GM21737 (cell line): ENCODE measurements at regions not wholly inside any gene's neighbourhood (a gene's known extent, or its start where the extent isn't known, plus 50 kb on each side); places are given as distances from the start of the nearest gene placed in this dataset.
"Not testable (repeated sequence)": the region's sequence is repeated elsewhere in the genome, so short reads cannot be mapped to it uniquely, and the experiment has no call there.

Source experiments
- ATAC-seq: cut with Tn5 transposase; IDR thresholded peaks from one replicate; pipeline ENCODE4 v1.9.1; 2021; ENCODE audit warnings: mild to moderate bottlenecking, moderate library complexity; ENCODE audit not compliant: unreplicated experiment

DNA sequence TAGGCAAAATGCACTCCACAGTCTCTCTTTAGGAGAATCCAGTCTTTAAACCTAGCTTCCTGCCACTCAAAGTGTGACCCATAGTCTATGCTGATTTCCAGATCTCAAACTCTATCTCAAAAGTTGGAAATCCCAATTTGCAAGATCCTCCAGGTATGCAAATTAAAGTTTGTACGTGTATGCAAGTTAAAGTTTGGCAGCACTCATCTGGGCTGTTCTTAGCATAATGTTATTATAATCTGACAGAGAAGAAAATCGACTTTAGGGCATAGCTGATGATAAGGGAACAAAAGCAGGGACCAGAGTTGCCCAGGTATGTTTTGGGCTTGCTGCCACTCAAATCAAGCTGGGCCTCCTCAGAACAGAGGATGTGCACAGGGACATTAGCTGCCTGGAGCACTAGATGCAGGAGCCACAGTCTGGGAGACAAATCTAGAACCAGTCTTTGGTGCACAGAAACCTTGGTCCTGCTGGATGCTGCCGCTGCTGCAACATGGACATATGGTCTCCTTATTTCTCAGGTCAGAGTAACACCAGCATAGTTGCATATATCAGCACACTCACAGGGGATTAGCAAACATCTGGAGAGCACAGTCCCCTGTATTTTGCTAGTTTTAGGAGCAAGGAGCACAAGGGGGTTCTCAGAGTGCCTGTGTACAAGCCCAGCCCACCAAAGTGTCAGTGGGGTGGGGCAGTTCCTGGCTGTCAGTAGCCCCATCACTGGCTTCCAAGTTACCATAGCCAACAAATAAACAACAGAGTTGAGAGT, 242.6 kb downstream of the TTC32 start:
- ATAC-seq = no peak

DNA sequence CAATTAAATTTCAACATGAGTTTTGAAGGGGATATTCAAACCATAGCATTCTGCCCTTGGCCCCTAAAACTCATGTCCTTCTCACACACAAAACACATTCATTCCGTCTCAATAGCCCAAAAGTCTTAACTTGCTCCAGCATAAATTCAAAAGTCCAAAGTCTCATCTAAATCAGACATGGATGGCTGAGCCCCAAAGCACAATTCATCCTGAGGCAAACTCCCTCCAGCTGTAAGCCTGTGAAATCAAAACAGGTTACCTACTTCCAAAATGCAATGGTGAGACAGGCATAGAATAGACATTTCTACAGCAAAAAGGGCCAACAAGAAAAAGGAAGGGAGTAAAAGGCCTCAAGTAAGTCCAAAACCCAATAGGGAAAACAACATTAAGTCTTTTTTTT, 245.8 kb downstream of the TTC32 start:
- ATAC-seq = no peak

DNA sequence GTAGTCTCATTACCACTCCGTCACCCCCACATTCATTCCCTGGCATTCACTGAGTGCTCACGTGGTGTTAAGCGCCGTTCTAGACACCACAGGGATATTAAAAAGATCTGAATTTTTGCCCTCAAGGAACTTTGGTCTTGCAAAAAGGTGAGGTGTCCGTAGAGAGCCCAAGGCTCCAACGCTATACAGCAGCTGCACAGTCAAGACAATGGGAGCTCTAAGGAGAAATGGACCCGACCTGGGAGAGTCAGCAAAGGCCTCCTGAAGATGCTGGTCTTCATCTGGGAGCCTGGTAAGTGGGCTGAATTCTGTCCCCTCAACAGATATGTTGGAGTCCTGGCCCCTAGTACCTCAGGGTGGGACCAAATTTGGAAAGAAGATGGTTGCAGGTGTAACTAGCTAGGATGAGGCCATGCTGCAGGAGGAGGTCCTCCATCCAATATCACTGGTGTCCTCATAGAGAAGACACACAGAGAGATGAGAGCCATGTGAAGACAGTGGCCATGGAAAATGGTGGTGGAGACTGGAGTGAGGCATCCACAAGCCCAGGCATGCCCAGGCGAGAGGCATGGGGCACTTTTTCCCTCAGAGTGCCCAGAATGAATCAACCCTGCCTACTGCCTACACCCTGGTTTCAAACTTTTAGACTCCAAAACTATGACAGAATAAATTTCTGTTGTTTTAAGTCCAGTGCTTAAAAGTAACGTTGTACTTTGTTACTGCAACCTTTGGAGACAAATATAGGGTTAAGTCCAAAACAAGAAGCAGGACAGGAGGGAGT, 247.3 kb downstream of the TTC32 start:
- ATAC-seq = no peak

DNA sequence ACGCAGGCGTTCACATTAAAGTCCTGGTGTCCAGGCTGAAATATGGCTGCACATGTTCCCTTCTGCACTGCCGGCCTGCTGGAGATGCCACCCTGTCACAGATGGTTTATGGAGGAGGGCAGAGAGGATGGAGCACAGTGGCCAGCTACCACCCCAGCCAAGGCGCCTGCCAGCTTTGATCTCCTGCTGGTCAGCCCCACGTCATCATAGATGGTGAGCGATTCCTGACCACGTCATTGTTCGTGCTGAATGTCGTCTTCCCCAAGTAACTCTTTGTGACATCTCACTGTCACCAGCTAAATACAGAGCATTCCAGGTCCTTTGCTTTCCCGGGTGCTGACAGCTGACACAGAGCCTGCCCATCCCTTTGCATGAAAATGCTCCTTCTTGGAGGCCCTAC, 248.3 kb downstream of the TTC32 start:
- ATAC-seq = no peak

DNA sequence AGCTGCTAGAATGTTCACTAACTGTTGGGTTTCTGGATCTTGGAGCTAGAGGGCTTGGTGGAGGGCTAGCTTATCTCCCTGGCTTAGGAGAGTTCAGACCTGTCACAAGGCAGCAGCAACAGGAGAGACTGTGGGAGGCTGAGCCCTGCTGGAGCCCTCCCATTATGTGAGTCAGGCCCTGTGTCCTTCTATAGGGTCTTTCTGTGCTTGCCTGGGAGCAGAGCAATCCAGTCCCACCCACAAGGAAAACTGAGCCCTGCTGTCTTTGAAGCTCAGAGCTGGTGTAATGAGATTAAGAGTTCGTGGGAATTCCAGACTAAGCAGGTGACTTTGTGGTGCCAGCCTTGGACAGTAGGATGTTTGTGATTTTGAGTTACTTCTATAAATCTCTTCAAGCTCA, 249.0 kb downstream of the TTC32 start:
- ATAC-seq = no peak

DNA sequence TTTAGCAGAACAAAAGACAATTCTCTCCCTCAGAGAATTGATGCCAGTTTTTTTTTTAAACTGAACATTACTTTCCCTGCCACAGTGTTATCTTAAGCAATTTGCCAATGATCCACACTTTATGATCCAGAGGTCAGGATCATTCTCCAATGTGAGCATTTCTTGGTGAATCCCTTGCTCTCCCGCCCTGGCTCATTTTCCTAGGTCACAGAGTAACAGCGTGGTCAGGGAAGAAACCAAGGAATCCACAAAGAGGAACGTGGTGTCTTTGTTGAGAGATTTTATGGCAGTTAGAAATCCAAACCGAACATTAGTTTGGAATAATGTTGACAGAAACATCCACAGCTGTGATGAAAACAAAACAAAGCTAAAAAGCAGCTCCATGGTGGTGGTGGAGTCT, 250.3 kb downstream of the TTC32 start:
- no peak for ATAC-seq

DNA sequence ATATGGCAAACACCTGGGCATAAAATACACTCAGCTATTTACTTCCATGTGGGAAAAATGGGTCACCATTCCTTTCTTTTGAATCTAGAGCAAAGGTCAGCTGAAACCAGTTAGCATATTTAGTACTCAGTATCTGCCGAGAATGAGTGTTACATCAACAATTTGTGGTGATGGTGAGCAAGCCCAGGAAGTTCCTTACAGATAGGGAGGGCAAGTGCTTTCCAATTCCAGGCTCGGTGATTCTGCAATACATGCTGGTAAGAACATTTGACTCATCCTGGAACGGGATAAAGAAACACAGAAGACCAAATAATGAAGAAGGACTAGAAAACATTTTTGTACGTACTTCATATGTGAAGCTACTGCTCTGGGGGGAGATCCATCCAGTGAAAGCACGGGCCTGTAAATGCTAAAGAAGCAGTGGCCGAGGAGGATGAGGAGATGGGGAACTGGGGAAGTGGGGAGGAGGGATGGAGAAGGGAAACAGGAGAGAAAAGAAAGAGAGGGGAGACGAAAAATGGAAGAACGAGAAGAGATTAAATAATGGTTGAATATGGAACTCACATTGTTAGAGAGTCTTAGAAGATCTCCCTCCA, 251.9 kb downstream of the TTC32 start:
- ATAC-seq = no peak

DNA sequence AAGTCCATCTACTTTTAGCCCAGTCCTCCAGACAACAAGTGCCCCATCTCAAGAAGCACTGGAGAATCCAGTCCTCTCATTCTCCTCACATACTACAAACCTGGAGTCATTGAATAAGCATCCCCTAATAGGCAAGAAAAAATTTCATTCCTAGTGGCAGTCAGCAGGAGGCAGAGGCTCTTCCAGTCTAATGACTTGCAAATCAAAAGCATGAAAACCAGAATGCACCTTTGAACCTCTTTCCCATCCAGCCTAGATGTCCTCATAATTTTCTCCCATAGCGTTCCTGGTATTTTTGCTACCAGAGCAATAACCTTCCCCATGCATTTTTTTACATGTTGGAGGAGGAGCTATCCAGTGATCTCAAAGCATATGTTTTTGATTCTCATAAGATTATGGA, 252.6 kb downstream of the TTC32 start:
- no peak for ATAC-seq

DNA sequence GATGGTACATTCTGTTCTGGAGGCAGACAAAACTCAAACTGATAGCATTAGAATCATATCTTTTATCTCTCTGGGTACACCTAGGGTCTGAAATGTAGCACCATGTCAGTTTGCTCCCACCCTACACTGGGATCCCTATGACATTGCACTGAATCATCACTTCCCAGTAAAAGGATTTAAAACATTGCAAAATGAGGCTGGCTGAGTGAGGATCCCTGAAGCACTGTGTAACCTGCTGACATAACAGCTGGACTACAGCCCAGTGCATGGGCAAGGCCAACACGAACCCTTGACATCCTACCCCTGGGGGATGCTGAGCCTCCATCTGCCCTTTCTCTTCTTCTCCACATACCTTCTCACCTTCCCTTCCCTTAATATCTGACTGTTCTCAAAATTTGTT, 253.2 kb downstream of the TTC32 start:
- no peak for ATAC-seq

DNA sequence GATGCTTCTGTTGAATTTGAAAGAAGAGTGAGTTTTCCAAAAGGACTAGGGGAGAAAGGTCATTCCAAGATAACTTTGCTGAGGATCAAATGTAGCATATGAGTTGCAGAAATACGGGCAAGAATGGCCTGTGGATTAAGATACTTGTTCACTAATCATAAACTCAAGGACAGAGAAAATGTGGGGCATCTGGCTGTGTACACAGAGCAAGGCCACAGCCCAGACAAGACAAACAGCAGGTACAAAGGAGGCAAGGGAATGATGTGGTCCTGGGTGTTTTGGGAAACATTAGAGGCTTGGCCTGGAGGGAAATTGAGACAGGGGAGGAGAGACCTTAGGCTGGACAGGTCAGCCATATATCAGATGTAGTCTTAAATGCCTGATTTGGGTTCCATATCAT, 254.8 kb downstream of the TTC32 start:
- no peak for ATAC-seq

DNA sequence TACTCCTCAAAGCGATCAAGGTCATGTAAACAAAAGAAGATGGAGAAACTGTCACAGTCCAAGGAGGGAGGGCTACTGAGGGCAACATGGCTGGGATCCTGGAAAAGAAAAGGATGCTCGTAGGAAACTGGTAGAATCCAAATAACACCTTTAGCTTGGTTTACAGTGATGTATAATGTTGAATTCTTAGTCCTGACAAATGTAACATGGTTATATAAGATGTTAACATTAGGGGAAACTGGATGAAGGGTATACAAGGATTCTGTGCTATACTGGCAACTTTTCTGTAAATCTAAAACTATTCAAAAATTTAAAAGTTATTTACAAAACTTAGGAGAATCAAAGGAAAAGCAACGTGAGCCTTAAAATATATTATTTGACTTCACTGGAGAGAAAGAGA, 257.0 kb downstream of the TTC32 start:
- no peak for ATAC-seq

DNA sequence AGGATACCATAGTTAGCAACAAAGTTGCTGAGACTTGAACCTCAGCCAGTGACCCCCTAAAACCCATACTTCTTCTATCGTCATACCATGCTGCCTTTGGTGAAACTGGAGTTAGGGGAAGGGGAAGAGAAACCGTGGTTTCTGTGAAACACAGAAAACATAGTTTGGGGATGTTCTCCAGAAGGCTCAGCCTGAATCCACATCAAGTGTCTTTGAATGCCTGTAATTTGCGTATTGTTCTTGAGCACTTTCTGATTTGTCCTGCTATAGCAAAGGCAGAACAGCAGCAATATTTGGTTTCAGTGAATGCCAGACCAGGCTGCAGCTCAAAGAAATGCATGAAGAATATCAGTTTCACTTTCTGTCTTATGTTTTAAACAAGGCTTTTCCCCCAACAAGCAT, 258.7 kb downstream of the TTC32 start:
- peak; percentile 83 for ATAC-seq

DNA sequence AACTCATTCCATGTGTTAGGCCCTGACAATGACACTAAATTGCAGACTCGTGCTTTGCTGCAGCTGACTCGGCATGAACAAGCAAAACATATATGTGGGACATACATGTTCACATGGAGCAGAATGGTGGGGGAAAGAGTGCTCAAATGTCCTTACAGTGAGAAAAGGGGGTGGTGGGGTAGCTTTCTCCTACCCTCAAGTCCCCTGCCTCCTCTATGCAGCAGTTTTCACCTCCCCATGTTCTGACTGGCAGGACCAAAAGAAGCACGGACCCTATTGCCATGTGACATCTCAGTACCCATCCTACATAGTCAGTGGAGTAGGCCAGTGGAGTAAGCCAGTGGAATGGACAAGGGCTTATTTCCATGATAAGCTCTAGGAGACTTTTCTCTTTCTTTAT, 259.3 kb downstream of the TTC32 start:
- no peak for ATAC-seq

DNA sequence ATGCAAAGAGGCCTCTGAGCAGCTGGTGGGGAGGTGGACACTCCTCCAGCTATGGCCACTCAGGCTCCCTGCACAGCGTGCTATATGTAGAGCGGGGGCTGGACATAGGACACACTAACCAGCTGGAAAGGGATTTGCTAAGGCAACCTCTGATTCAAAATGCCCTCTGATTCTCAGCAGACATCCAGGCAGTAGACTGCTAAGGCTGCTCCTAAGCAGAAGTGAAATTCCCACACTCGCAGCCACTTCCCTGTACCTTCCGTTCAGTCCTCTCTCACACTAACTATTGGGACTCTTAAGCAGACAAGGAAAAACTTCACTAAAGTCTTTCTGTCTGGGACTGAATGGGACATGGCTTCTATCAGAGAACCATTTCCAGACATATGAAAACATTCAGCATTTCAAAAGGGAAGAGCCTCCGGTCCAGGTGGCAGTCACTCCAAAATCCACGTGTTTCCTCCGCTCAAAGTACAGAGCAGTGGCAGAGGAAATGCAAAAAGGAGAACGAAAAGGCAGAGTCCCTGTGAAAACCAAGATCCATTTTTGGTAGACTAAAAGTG, 265.8 kb downstream of the TTC32 start:
- no peak for ATAC-seq

DNA sequence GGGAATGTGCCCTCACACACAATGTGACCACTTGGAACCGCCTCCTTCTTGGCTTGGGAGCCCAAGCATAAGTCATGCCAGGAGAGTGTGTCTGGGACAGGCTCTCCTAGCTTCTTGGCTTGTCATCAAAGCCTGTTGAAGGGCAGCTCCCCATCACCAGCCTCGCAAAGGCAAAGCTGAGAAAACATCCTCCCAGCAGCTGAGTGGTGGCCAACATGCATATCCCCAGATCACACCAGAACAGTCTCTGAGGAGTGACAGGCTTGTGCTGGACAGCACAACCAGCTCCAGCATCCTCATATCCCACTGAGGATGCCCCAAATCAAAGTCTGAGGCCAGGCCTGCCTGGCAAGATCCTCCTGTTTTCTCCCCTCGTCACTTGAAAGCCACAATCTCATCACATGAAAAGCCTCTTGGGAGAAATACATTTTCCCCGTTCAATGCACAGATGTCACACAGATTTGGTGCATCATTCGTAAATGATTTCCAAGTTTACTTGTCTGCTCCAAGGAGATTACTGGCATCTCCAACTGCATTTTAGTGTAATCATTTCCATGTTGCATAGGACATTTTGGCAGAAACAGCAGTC, 269.3 kb downstream of the TTC32 start:
- ATAC-seq = no peak

DNA sequence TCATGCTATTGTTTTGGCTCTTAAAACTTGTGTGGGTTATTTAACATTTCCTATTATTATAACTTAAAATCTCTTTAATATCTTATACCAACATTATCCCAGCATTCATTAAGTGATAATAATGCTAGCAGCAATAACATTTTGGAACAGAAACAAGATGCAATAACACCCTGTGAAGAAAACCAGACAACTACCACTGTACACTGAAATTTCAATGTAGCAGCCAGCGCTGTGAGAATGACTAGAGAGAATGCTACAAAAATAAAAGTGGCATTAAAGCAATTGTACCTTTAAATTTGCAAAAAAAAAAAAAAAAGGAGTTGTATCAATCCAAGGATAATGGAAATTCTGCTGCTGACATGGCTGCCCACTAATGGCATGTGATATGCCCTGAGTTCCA, 269.9 kb downstream of the TTC32 start:
- ATAC-seq = no peak

DNA sequence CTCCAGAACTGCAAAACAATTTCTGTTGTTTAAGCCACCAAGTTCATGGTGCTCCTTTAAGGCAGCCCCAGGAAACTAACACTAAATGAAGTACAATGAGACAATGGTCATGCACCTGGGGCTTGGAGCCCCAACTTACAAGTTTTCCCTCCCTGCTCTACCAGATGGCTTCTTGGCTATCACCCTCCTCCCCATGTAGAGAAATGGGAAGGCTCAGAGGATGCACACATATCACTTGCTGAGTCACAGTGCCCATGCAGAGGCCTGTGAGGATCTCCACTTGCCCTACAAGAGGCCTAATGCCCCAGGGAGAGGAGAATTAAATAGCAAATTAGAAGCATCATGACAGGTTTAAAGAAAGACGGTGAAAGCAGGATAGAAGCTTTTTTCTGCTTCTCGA, 270.9 kb downstream of the TTC32 start:
- ATAC-seq = no peak

DNA sequence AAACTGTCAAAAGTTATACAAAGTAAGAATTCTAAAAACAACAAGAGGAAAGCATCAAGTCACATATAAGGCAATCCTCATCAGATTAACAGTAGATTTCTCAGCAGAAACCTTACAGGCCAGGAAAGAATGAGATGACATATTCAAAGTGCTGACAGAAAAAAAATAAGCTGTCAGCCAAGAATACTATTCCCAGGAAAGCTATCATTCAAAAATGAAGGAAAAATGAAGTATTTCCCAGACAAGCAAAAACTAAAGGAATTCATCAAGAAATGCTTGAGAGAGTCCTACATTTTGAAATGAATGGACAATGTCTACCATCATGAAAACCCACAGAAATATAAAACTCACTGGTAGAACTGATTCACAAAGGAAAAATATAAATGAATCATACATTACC, 268.9 kb upstream of the OSR1 start:
- ATAC-seq = no peak

DNA sequence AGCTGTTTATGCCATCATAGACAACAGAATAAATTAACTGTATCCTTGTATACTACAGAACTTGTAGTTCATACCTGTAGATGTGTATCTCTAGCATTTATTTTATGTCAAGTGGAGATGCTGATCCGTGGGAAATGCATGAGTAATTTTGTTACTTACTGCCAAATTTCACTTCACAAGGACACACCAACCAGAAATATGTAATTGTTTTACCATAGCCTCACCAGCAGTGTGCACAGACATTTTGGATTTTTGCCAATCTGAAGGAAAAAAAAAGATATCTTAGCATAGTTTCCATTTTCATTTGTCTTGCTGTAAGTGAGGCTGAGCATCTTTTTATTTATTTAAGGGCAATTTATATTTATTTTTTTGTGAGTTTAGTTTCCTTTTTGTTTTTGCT, 265.1 kb upstream of the OSR1 start:
- no peak for ATAC-seq

DNA sequence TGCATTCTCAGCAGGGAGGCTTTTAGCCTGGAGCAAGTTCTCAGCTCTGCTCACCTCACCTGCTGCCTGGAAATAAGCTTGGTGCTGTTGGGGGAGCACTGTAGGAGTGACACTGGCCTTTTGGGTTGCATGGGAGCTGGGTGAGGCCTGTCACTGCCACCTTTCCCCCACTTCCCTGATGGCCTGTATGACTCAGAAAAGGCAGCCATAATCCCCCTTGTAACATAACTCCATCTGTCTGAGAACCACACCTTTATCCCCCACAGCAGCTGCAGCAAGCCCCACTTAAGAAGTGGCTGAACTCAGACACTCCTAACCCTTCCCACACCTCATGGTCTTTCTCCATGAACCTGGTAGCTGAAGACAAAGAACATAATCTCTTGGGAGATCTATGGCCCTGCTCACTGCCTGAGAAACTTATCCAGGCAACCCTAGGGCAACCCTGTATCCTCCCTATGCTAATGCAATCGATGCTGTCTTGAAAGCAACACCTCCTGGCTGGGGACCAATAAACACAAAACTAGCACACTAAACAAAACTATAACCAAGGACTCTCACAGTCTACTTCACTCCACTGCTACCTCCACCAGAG, 258.9 kb upstream of the OSR1 start:
- no peak for ATAC-seq

DNA sequence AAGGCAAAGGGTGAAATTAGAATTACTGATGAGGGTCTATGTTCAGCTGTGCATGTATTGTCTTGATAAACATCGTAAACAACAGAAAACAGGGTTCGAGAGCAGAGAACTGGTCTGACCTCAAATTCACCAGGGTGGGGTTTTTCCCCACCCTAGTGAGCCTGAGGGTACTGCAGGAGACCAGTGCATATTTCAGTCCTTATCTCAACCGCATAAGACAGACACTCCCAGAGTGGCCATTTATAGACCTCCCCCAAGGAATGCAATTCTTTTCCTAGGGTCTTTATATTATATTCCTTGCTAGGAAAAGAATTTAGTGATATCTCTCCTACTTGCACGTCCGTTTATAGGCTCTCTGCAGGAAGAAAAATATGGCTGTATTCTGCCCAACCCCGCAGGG, 257.0 kb upstream of the OSR1 start:
- ATAC-seq = not testable (repeated sequence)
